Activated T-helper 1 cell treated with anti-CD3 and anti-CD28 coated beads, Interleukin-2, amount 50 U/mL, for 16 hours (primary cell): ENCODE measurements at regions not wholly inside any gene's neighbourhood (a gene's known extent, or its start where the extent isn't known, plus 50 kb on each side); places are given as distances from the start of the nearest gene placed in this dataset.

Source experiments
- DNase-seq, 2 donors: peaks; one replicate each; pipeline ENCODE4 v3.0.0-alpha.2; 2020; ENCODE audit warnings: low read depth in 1 of 2, low spot score in 1 of 2

- no peak for DNase-seq
Observed at GRCh38 chr15:93882779-93883178, 348.6 kb upstream of the MCTP2 start.

GRCh38 chr15:93882141-93882540 lies 349.2 kb upstream of the MCTP2 start:
- DNase-seq = no peak

- no peak for DNase-seq
Observed at GRCh38 chr15:93881310-93881709, 350.1 kb upstream of the MCTP2 start.

GRCh38 chr15:93880358-93880757 lies 351.0 kb upstream of the MCTP2 start:
- no peak for DNase-seq

GRCh38 chr15:93870583-93870982 lies 360.8 kb upstream of the MCTP2 start:
- no peak for DNase-seq

DNA sequence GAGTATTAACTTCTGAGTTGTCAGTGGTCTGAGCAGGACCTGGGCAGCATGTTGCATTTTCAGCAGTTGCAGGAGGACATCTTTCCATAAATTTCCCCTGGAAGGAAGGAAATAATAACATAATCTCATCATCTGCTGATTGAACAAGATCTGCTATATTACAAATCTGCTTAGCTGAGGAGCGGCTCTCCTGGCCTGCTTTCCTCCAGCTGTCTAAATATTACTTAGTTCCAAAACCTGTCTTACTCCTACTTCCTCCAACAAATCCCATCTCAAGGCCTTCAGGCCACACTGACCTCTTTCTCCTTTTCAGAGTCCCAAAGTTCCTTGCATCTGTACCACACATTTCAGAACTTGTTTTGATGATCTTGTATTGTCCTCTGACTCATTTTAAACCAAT lies 364.4 kb upstream of the MCTP2 start:
- no peak for DNase-seq

DNA sequence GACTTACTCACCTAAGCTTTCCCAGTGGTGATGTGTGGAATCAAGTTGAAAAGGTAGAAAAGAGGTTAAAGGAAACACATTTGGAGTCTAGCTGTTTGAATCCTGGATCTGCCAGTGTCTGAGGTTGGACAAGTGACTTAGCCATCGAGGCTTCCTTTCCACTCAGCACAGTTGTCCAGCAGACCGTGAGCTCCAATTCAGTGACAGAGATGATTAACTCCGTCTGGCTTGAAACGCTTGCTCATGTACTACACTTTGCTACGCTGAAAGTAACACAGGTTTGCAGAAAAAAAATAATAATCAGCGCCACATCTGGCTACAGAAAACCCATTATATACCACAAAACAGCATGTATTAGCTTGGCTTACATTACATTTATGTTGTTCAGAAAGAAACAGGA lies 364.9 kb upstream of the MCTP2 start:
- DNase-seq = no peak

DNA sequence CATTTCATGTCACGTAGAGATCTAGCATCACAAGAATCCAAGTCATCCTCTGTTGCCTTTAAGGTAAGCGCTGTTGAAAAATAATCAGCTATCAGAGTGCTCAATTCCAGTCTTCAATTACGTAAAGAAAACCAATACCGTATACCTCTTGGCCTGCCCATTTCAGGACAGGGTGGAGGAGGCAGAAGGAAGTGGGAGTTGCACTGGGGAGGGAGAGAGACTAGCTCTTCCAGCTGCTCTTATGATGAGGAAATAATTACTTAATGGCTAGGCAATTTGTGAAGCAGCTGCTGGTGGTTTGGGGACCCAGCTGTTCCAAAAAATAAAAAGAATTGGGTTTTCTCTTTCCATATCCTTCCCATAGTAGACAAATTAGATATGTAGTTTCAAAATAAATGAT lies 365.8 kb upstream of the MCTP2 start:
- no peak for DNase-seq

- DNase-seq = no peak
Observed at GRCh38 chr15:93862791-93863190, 368.6 kb upstream of the MCTP2 start.

- DNase-seq = no peak
Observed at GRCh38 chr15:93861956-93862741, 369.2 kb upstream of the MCTP2 start.

DNA sequence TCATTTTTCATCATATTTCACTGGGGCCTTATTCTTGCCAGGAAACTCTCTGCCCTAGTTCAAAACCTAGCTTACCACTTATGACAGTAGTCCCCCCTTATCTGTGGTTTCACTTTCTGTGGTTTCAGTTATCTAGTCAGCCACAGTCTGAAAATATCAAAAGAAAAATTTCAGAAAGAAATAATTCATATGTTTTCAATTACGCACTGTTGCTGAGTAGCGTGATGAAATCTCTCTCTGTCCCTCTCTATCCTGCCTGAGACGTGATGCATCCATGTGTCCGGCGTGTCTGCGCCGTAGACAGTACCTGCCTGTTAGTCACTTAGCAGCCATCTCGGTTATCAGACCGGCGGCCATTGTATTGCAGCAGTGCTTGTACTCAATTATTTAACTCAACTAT lies 369.9 kb upstream of the MCTP2 start:
- no peak for DNase-seq

DNA sequence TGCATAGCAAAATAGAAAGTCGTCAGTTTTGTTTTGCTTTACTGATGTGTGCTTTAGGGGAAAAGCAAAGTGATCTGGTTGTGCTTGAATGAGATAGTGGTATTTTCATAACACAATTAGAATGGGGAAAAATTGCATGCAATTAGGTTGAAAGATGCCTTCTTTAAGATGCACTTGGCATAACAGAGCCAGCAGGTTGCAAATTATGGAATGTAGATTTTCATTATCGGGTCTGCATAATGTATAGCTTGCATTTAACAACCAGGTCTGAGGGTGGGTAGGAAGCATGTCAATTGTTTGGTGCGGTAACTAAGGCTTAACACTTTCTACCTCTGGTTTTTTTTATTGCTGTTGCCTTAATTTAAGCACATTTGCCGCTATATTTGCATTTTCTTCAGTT lies 370.7 kb upstream of the MCTP2 start:
- no peak for DNase-seq

DNA sequence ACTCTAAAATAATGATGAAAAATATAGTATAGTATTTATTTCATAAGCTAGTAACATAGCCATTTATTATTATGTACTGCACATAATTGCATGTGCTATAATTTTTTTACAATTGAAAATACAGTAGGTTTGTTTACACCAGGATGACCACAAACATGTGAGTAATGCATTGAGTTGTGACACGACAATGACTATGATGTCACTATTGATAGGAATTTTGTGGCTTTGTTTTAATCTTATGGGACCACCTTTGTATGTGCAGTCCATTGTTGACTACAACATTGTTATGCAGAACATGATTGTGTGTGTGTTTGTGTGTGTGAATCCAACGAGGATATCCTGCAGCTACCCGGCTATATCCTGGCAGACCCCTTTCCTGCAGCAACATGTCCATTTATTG lies 372.2 kb upstream of the MCTP2 start:
- DNase-seq = no peak

DNA sequence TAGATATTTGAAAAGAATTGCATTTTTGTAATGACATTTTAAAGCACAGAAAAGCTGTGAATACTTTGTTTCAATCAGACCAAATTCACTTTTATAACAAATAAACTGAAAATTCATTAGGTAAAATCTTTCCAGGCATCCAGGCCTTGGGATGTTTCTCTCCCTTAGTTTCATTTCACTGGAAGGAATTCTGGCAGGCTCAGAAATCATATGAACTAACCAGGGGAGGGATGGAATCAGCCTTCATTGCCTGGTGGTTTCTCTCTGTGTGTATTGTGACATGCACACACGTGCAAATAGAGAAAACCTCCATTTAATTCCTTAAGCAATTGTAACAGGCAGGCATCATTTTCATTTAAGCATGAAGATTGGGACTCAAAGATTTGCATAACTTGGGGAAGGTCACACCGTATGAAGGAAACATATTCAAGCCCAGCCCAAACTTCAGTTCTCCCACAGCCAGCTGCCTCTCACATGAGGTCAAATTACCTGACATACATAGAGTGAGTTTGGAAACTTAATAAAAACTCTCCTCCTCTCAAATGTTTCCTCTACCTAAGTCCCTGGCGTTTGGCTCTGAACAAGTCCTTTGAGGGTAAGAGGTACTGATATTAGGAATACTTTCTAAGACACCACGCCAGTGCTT lies 376.1 kb upstream of the MCTP2 start:
- no peak for DNase-seq

DNA sequence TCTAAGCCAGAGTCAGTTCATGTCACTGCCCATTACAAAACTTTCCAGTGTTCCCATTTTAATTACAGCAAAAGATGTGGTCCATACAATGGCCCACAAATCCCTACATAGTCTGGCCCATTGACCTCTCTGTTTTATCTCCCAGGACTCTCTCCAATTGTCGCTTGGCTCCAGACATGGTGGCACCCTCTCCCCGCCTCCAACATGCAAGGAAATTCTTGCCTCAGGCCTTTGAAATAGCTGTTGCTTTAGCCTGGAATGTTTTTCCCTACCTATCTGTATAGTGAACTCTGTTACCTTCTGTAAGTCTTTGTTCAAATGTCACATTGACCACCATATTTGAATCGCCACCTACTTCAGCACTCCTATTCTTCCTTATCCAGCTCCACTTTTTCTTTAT lies 377.3 kb upstream of the MCTP2 start:
- DNase-seq = no peak

- DNase-seq = no peak
Observed at GRCh38 chr15:93852761-93853160, 378.6 kb upstream of the MCTP2 start.

DNA sequence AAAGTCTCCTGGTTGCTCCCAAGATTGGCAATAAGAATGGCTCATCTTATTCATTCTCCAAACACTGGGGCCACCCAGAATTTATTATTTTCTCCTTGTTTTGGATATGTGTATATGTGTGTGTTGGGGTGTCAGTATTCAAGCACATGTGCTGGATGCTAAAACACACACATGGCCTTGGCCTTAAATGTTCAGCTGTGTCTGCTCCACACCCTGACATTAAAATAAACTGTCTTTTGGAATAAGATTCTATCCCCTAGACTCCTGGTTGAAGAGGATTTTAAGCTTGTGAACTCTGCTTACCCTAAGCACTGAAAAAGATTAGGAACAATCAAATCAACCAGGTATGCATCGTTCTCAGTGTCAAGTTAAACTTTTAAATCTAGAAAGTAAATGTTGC lies 382.9 kb upstream of the MCTP2 start:
- DNase-seq = no peak

DNA sequence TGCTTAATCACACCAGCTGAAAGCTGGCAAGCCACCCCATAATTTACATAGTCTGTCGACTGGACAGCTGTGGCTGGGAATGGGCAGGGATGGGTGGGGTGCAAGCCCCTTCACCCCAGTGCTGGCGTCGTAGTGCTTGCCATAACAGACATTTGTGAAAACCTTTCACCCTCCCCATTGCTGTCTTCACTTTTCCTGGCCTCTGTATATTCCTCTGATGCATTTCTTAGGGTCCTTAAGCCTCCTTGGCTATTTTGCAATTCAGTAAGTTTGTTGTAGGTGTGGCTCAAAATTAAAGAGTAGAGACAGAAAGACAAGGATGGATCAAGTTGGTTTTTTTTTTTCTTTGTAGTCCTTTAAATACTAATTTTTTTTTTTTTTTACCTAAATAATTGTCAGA lies 383.3 kb upstream of the MCTP2 start:
- DNase-seq = no peak

DNA sequence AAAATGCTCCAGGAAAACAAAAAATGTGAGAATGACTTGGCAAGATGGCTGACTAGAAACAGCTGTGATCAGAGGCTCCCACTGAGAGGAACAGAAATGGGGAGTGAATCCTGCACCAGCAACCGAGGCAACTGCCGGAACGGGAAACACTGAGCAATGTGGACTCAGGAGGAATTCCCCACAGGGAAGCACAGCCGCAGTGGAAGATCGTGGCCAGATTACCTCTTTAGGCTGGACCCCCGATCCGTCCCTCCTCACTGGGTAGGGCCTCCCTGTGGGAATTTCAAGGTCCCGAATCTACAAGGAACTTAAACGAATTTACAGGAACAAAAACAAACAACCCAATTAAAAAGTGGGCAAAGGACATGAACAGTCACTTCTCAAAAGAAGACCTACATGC lies 385.2 kb upstream of the MCTP2 start:
- DNase-seq = no peak

DNA sequence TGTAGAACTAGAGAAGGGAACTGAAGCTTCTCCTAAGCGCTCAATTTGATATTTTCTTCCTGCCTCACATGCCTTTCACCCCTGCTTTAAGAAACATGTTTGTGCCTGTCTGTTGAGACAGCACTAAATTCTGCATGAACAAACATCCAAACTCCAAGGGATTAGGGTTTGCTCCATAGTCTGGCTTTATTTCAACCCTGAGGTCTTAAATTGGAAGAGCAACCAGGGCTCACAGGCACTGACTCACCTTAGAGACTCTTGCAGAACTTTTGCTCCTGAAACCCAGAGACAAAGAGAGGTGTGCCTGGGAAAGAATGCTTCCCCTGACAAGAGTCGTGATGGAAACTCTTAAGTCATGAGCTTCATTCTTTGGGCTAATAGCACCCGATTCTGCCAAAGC lies 393.9 kb upstream of the MCTP2 start:
- no peak for DNase-seq

GRCh38 chr15:93835344-93835743 lies 396.0 kb upstream of the MCTP2 start:
- no peak for DNase-seq

DNA sequence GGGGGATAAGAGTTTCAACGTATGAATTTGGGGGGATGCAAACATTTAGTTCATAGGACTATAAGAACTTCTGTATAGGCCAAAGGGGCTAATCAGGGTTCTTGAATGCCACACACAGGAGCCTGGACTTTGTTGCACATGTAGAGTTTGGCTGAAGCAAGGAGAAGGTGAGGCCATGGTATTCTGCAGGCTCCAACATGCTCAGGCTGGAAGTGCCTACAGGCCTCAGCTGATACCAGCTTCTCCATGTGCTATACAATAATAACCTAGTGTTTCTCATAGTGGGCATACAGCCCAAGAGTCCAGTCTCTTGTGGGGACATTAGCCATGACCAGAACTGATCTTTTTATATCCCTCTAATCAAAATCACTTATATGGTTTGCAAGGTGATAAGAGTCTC lies 399.7 kb upstream of the MCTP2 start:
- no peak for DNase-seq
